ENCODE measurements at regions not wholly inside any gene's neighbourhood (a gene's known extent, or its start where the extent isn't known, plus 50 kb on each side); places are given as distances from the start of the nearest gene placed in this dataset.

GRCh38 chr4:135316266-135316779 is 1114.7 kb upstream of the PABPC4L start:
- TF ChIP-seq CTCF (conservative IDR thresholded peaks at IDR 0.05 in 1 of 2, IDR thresholded peaks at IDR 0.05 in 1 of 2; ENCODE audit: extremely low read depth in 1 of 2, insufficient read depth in 1 of 2, low read depth in 1 of 2, low read length in 2 of 2) (no peak), EZH2 (IDR thresholded peaks at IDR 0.05; ENCODE audit: borderline replicate concordance, low read length) (no peak)

All from mammary epithelial cell (primary cell).